Immature natural killer cell (primary cell): ENCODE measurements at regions not wholly inside any gene's neighbourhood (a gene's known extent, or its start where the extent isn't known, plus 50 kb on each side); places are given as distances from the start of the nearest gene placed in this dataset.

Experiments
- DNase-seq, 3 donors: peaks; one replicate each; pipeline ENCODE4 v3.0.0; 2022; ENCODE audit warnings: mixed read lengths in 1 of 3
- H3K27ac Mint-ChIP-seq, 6 donors: one replicate each; pipeline ENCODE4 v1.8.0; 2020; ENCODE audit warnings: mixed read lengths in 6 of 6, mild to moderate bottlenecking in 5 of 6, inconsistent platforms in 4 of 6, moderate library complexity in 3 of 6
- H3K27me3 Mint-ChIP-seq, 3 donors: one replicate each; pipeline ENCODE4 v1.8.0; 2020 to 2021; ENCODE audit warnings: low read depth in 3 of 3, mild to moderate bottlenecking in 3 of 3, mixed read lengths in 3 of 3, moderate library complexity in 3 of 3, inconsistent platforms in 1 of 3
- H3K36me3 Mint-ChIP-seq, 3 donors: one replicate each; pipeline ENCODE4 v1.8.0; 2020; ENCODE audit warnings: mixed read lengths in 3 of 3, inconsistent platforms in 2 of 3, mild to moderate bottlenecking in 2 of 3
- H3K4me1 Mint-ChIP-seq, 2 donors: one replicate each; pipeline ENCODE4 v1.8.0; 2020; ENCODE audit warnings: inconsistent platforms in 2 of 2, mild to moderate bottlenecking in 2 of 2, mixed read lengths in 2 of 2, moderate library complexity in 1 of 2
- H3K4me3 Mint-ChIP-seq, 5 donors: one replicate each; pipeline ENCODE4 v1.8.0; 2020; ENCODE audit warnings: mild to moderate bottlenecking in 5 of 5, mixed read lengths in 5 of 5, inconsistent platforms in 3 of 5, moderate library complexity in 3 of 5
- H3K9me3 Mint-ChIP-seq, 6 donors: one replicate each; pipeline ENCODE4 v1.8.0; 2020; ENCODE audit warnings: mild to moderate bottlenecking in 6 of 6, mixed read lengths in 6 of 6, inconsistent platforms in 4 of 6, moderate library complexity in 3 of 6

- Mint-ChIP-seq H3K9me3 (peaks cover 0 to 6% (median 0%) of the 10 kb centered on the region in 6 donors), H3K4me3 (no peak overlapping the region), H3K36me3 (no peaks in the 10 kb centered on the region), H3K4me1 (no peaks in the 10 kb centered on the region), H3K27ac (no peak overlapping the region), H3K27me3 (peaks cover 0 to 2% (median 0%) of the 10 kb centered on the region in 3 donors)
- DNase-seq, result no peak
These were observed 281.5 kb upstream of the DPPA4 start for GRCh38 chr3:109618766-109619378.

- H3K36me3 Mint-ChIP-seq, result no peaks in the 10 kb centered on the region
- H3K4me1 Mint-ChIP-seq, result no peaks in the 10 kb centered on the region
- no peak for DNase-seq
- H3K27ac Mint-ChIP-seq, result no peak overlapping the region
- no peak overlapping the region for H3K4me3 Mint-ChIP-seq
- H3K9me3 Mint-ChIP-seq, result peaks cover 0 to 4% (median 1%) of the 10 kb centered on the region in 6 donors
- H3K27me3 Mint-ChIP-seq, result peaks cover 0 to 1% (median 0%) of the 10 kb centered on the region in 3 donors
These were observed 294.6 kb upstream of the DPPA4 start for GRCh38 chr3:109631897-109632296.

DNA sequence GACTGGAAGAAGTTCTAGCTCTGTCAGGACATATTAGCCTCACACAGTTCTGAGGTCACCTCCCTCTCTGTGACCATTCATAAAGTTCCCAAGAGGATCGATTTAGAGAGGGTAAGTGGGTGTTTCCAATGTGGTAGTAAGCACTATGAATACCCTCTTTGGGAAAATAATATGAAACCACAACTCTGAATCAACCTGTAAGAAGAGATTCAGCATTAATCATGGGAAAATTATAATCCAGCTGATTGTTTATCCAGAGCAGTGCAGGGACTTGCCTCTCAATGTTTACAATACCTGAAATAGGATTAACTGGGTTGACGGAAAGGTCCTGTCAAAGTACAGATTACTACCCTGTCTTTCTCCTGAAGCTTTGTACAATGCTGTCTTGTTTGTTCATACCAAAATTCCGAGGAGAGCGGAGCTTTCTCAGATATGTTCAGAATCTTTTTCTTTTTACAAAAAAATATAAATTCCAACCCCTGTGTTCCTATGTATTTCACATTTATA lies 302.9 kb upstream of the DPPA4 start:
- Mint-ChIP-seq H3K4me3 (no peak overlapping the region), H3K4me1 (no peaks in the 10 kb centered on the region), H3K27ac (no peak overlapping the region), H3K36me3 (no peaks in the 10 kb centered on the region), H3K9me3 (peaks cover 0 to 10% (median 0%) of the 10 kb centered on the region in 6 donors), H3K27me3 (no peaks in the 10 kb centered on the region)
- no peak for DNase-seq

DNA sequence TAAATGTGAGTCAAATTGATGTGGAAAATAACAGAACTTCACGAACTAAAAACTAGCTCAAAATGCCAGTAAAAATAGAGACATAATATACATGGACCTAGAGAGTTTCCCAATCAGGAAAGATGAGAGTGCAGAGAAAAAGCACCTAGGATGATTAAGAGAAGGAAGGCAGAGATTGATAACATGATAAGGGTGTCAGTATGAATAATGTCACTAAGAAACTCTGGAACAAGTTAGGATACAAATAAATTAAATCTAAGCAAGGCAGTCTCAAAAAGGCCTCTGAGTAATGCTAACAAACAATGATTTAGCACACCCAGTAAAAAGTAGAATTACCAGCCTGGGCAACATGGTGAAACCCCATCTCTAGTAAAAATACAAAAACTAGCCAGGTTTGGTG lies 304.7 kb upstream of the DPPA4 start:
- no peak overlapping the region for H3K27ac Mint-ChIP-seq
- no peak overlapping the region for H3K4me3 Mint-ChIP-seq
- peaks cover 0 to 5% (median 0%) of the 10 kb centered on the region in 6 donors for H3K9me3 Mint-ChIP-seq
- no peak for DNase-seq
- H3K36me3 Mint-ChIP-seq, result no peaks in the 10 kb centered on the region
- no peaks in the 10 kb centered on the region for H3K4me1 Mint-ChIP-seq
- H3K27me3 Mint-ChIP-seq, result no peaks in the 10 kb centered on the region

GRCh38 chr3:109643590-109643989 lies 306.2 kb upstream of the DPPA4 start:
- no peaks in the 10 kb centered on the region for H3K27me3 Mint-ChIP-seq
- no peak overlapping the region for H3K4me3 Mint-ChIP-seq
- H3K36me3 Mint-ChIP-seq, result no peaks in the 10 kb centered on the region
- no peak overlapping the region for H3K27ac Mint-ChIP-seq
- no peaks in the 10 kb centered on the region for H3K4me1 Mint-ChIP-seq
- peaks cover 0 to 2% (median 0%) of the 10 kb centered on the region in 6 donors for H3K9me3 Mint-ChIP-seq
- DNase-seq, result no peak

- Mint-ChIP-seq H3K27ac (no peak overlapping the region), H3K27me3 (no peaks in the 10 kb centered on the region), H3K4me3 (no peak overlapping the region), H3K4me1 (no peaks in the 10 kb centered on the region), H3K9me3 (peaks cover 0 to 5% (median 3%) of the 10 kb centered on the region in 6 donors), H3K36me3 (no peaks in the 10 kb centered on the region)
- DNase-seq, result no peak
These were observed 307.0 kb upstream of the DPPA4 start for GRCh38 chr3:109644332-109644731.

- H3K4me3 Mint-ChIP-seq, result no peak overlapping the region
- H3K4me1 Mint-ChIP-seq, result no peaks in the 10 kb centered on the region
- DNase-seq, result no peak
- peaks cover 0 to 1% (median 0%) of the 10 kb centered on the region in 3 donors for H3K27me3 Mint-ChIP-seq
- no peak overlapping the region for H3K27ac Mint-ChIP-seq
- peaks cover 0 to 5% (median 3%) of the 10 kb centered on the region in 6 donors for H3K9me3 Mint-ChIP-seq
- no peaks in the 10 kb centered on the region for H3K36me3 Mint-ChIP-seq
These were observed 307.4 kb upstream of the DPPA4 start for GRCh38 chr3:109644746-109645145.

DNA sequence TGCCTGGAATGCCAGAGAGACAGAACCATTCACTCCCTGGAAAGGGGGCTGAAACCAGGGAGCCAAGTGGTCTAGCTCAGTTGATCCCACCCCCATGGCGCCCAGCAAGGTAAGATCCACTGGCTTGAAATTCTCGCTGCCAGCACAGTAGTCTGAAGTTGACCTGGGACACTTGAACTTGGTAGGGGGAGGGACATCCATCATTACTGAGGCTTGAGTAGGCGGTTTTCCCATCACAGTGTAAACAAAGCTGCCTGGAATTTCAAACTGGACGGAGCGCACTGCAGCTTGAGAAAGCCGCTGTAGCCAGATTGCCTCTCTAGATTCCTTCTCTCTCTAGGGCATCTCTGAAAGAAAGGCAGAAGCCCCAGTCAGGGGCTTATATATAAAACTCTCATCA lies 310.7 kb upstream of the DPPA4 start:
- DNase-seq, result no peak
- Mint-ChIP-seq H3K27me3 (peaks cover 0 to 1% (median 0%) of the 10 kb centered on the region in 3 donors), H3K36me3 (no peaks in the 10 kb centered on the region), H3K4me1 (no peaks in the 10 kb centered on the region), H3K4me3 (no peak overlapping the region), H3K9me3 (peaks cover 0 to 18% (median 5%) of the 10 kb centered on the region in 6 donors), H3K27ac (no peak overlapping the region)

DNA sequence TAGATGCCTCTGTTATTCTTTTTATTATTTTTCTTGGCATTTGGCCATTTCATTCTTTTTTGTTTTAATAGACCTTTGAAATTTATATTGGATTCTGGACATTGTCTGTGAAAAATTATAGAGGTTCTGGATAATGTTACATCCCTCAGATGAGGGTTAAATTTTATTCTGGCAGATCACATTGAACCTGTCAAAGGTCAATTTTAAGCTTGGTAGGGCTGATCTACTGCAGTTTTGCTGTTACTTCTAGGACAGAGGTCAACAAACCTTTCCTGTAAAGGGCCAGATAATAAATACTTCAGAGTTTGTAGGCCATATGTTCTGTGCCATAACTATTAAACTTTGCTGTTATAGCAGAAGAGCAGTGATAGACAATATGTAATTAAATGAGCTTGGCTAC lies 318.9 kb upstream of the DPPA4 start:
- H3K27me3 Mint-ChIP-seq, result peaks cover 0 to 2% (median 0%) of the 10 kb centered on the region in 3 donors

DNA sequence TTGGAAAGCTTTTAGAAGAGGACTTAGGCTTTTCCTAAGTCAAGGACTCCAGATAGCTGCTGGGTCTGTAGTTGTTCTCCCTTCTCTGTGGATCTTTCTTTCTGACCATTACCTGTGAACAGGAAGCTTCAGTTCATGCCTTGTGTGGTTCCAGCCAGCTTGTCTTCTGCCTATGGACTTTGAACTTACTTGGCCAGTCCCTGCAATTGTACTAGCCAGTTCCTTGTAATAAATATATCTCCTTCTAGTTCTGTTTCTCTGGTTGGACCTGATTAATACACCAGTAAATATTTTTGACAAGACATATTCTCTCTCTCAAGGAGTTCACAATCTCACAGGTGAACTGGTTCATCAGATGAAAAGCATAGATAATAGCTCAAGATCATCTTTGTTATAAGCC lies 341.3 kb upstream of the DPPA4 start:
- peaks cover 0 to 2% (median 0%) of the 10 kb centered on the region in 6 donors for H3K9me3 Mint-ChIP-seq
- no peaks in the 10 kb centered on the region for H3K36me3 Mint-ChIP-seq
- no peak overlapping the region for H3K27ac Mint-ChIP-seq
- no peak overlapping the region for H3K4me3 Mint-ChIP-seq
- H3K4me1 Mint-ChIP-seq, result no peaks in the 10 kb centered on the region
- peaks cover 0 to 3% (median 0%) of the 10 kb centered on the region in 3 donors for H3K27me3 Mint-ChIP-seq
- no peak for DNase-seq

More for the DNA sequence above, 318.9 kb upstream of the DPPA4 start:
- Mint-ChIP-seq H3K9me3 (peaks cover 0 to 20% (median 3%) of the 10 kb centered on the region in 6 donors), H3K4me1 (no peaks in the 10 kb centered on the region), H3K36me3 (no peaks in the 10 kb centered on the region), H3K27ac (no peak overlapping the region), H3K4me3 (no peak overlapping the region)
- DNase-seq, result no peak

- H3K27me3 Mint-ChIP-seq, result peaks cover 0 to 3% (median 0%) of the 10 kb centered on the region in 3 donors
- H3K4me1 Mint-ChIP-seq, result no peaks in the 10 kb centered on the region
- H3K9me3 Mint-ChIP-seq, result peaks cover 0 to 2% (median 0%) of the 10 kb centered on the region in 6 donors
- no peaks in the 10 kb centered on the region for H3K36me3 Mint-ChIP-seq
- H3K4me3 Mint-ChIP-seq, result no peak overlapping the region
- no peak for DNase-seq
- no peak overlapping the region for H3K27ac Mint-ChIP-seq
These were observed 342.3 kb upstream of the DPPA4 start for GRCh38 chr3:109679664-109680063.

GRCh38 chr3:109683746-109684145 lies 346.4 kb upstream of the DPPA4 start:
- no peak for DNase-seq
- Mint-ChIP-seq H3K4me1 (no peaks in the 10 kb centered on the region), H3K27me3 (no peaks in the 10 kb centered on the region), H3K4me3 (no peak overlapping the region), H3K9me3 (peaks cover 0 to 2% (median 0%) of the 10 kb centered on the region in 6 donors), H3K36me3 (no peaks in the 10 kb centered on the region), H3K27ac (no peak overlapping the region)

DNA sequence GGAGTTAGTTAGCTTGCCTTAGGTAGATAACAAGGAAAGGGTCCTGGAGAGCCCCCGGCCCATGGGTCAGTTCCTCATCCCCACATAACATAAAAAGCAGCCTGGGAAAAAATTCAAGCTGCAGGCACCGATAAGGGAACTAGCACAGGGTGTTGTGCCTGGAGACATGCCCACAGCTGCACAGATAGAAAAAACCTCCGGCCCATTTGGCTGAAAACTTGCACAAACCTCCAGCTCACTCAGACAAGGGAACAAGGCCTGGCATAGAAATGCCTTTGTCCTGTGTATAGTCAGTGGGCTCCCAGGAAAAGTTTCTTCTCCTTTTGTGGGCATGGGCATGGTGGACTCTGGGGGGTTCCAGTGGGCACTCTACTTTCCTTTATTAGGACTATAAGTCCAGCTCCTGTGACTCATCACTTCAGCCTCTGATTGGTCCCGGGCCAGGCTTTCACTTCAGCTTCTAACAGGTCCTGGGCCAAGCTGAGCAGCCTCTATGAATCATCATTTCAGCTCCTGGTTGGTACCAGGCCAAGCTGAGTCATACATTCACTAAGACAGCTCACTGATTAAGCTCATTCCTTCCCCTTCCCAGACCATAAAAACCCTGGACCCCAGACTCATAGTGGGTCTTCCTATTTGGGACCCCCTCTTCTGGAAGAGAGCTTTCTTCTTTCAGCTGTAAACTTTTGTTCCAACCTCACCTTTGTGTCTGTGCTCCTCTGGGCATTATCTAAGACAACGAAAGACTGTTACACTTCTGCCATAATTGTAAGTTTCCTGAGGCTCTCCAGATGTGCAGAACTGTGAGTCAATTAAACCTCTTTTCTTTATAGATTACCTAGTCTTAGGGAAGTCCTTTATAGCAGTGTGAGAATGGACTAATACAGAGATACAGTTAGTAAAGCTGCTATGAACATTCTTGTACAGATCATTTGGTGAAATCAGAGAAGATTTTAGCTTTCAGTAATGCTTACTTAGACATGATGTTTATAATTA lies 348.0 kb upstream of the DPPA4 start:
- no peaks in the 10 kb centered on the region for H3K36me3 Mint-ChIP-seq
- no peaks in the 10 kb centered on the region for H3K27me3 Mint-ChIP-seq
- no peak overlapping the region for H3K27ac Mint-ChIP-seq
- peaks cover 0 to 1% (median 0%) of the 10 kb centered on the region in 6 donors for H3K9me3 Mint-ChIP-seq
- no peak for DNase-seq
- no peaks in the 10 kb centered on the region for H3K4me1 Mint-ChIP-seq
- no peak overlapping the region for H3K4me3 Mint-ChIP-seq

GRCh38 chr3:109687626-109688025 lies 350.3 kb upstream of the DPPA4 start:
- H3K27ac Mint-ChIP-seq, result no peak overlapping the region
- H3K4me3 Mint-ChIP-seq, result no peak overlapping the region
- DNase-seq, result no peak
- H3K36me3 Mint-ChIP-seq, result no peaks in the 10 kb centered on the region
- H3K4me1 Mint-ChIP-seq, result no peaks in the 10 kb centered on the region
- peaks cover 0 to 17% (median 3%) of the 10 kb centered on the region in 6 donors for H3K9me3 Mint-ChIP-seq
- peaks cover 0 to 2% (median 0%) of the 10 kb centered on the region in 3 donors for H3K27me3 Mint-ChIP-seq
